Tibial nerve (tissue), 3 donors: ENCODE measurements at regions not wholly inside any gene's neighbourhood (a gene's known extent, or its start where the extent isn't known, plus 50 kb on each side); places are given as distances from the start of the nearest gene placed in this dataset.

Source experiments
- CTCF ChIP-seq, 5 experiments: fragments of 200-600 bp in 3 of 5; fragments of 450-650 bp in 2 of 5; sonication (generic) in 3 of 5; IDR thresholded peaks; one replicate each; pipeline ENCODE4 v1.5.1; 2016 to 2019; ENCODE audit warnings: antibody characterized with exemption in 5 of 5, mild to moderate bottlenecking in 3 of 5, moderate library complexity in 2 of 5
- POLR2A ChIP-seq, 2 donors: fragments of 450-650 bp; IDR thresholded peaks; one replicate each; pipeline ENCODE4 v1.6.1; 2017; ENCODE audit warnings: antibody characterized with exemption in 2 of 2, mild to moderate bottlenecking in 2 of 2, moderate library complexity in 2 of 2

- peak; percentile 40 to 66 (median 59) for TF ChIP-seq CTCF (IDR thresholded peaks at IDR 0.05)
- TF ChIP-seq POLR2A (IDR thresholded peaks at IDR 0.05), result no peak
Measured at GRCh38 chr6:18990059-18990978, 603.2 kb downstream of the RNF144B start.
